H9 (cell line): ENCODE measurements at regions not wholly inside any gene's neighbourhood (a gene's known extent, or its start where the extent isn't known, plus 50 kb on each side); places are given as distances from the start of the nearest gene placed in this dataset.

Source experiments
- DNase-seq: peaks from one replicate; pipeline ENCODE4 v3.0.0-alpha.2; 2017
- H2AFZ ChIP-seq: one replicate; pipeline ENCODE4 v1.6.1; 2013; ENCODE audit warnings: mild to moderate bottlenecking, low read length, control low read depth, moderate library complexity
- H2AK5ac ChIP-seq: 2 replicates; pipeline ENCODE4 v1.6.1; 2013; ENCODE audit warnings: low read length, control low read depth, mixed read lengths; ENCODE audit not compliant: insufficient read length
- H2BK120ac ChIP-seq: one replicate; pipeline ENCODE4 v1.6.1; 2013; ENCODE audit warnings: low read depth, mild to moderate bottlenecking, low read length, control low read depth, inconsistent platforms; ENCODE audit not compliant: poor library complexity, severe bottlenecking
- H2BK12ac ChIP-seq: 2 replicates; pipeline ENCODE4 v1.6.1; 2013; ENCODE audit warnings: low read length, control low read depth, mixed read lengths, low read depth; ENCODE audit not compliant: insufficient read length
- H2BK15ac ChIP-seq: 2 replicates; pipeline ENCODE4 v1.6.1; 2013; ENCODE audit warnings: low read depth, low read length, control low read depth
- H2BK20ac ChIP-seq: one replicate; pipeline ENCODE4 v1.6.1; 2013; ENCODE audit warnings: low read depth, mild to moderate bottlenecking, low read length, control low read depth, inconsistent platforms; ENCODE audit not compliant: poor library complexity, severe bottlenecking
- H2BK5ac ChIP-seq: 2 replicates; pipeline ENCODE4 v1.6.1; 2013; ENCODE audit warnings: low read length, control low read depth, mixed read lengths; ENCODE audit not compliant: insufficient read length
- H3K14ac ChIP-seq: 2 replicates; pipeline ENCODE4 v1.6.1; 2013; ENCODE audit warnings: low read length, control low read depth; ENCODE audit not compliant: insufficient read depth
- H3K18ac ChIP-seq: 2 replicates; pipeline ENCODE4 v1.6.1; 2013; ENCODE audit warnings: low read depth, mild to moderate bottlenecking, mixed read lengths, low read length, control low read depth; ENCODE audit not compliant: insufficient read length
- H3K23ac ChIP-seq: 2 replicates; pipeline ENCODE4 v1.6.1; 2013; ENCODE audit warnings: low read length, control low read depth, mixed read lengths, low read depth; ENCODE audit not compliant: insufficient read length
- H3K23me2 ChIP-seq: 2 replicates; pipeline ENCODE4 v1.6.1; 2013; ENCODE audit warnings: low read depth, mild to moderate bottlenecking, mixed read lengths, low read length, control low read depth; ENCODE audit not compliant: insufficient read length, poor library complexity, severe bottlenecking
- H3K27ac ChIP-seq: 2 replicates; pipeline ENCODE4 v1.5.1; 2013; ENCODE audit warnings: low read length, control low read depth, mixed read lengths, low read depth; ENCODE audit not compliant: insufficient read length
- H3K27me3 ChIP-seq: 2 replicates; pipeline ENCODE4 v1.6.1; 2013; ENCODE audit warnings: low read length, control low read depth, inconsistent platforms; ENCODE audit not compliant: insufficient read depth
- H3K4ac ChIP-seq: 2 replicates; pipeline ENCODE4 v1.6.1; 2013; ENCODE audit warnings: low read depth, mild to moderate bottlenecking, control low read depth, inconsistent platforms, low read length, moderate library complexity
- H3K4me1 ChIP-seq: 2 replicates; pipeline ENCODE4 v1.6.1; 2013; ENCODE audit warnings: low read length, control low read depth, inconsistent platforms; ENCODE audit not compliant: insufficient read depth
- H3K4me2 ChIP-seq: 2 replicates; pipeline ENCODE4 v1.6.1; 2013; ENCODE audit warnings: low read length, control low read depth, mixed read lengths; ENCODE audit not compliant: insufficient read length, insufficient read depth
- H3K56ac ChIP-seq: 2 replicates; pipeline ENCODE4 v1.6.1; 2013; ENCODE audit warnings: low read depth, mild to moderate bottlenecking, mixed read lengths, low read length, control low read depth; ENCODE audit not compliant: insufficient read length
- H3K79me1 ChIP-seq: 2 replicates; pipeline ENCODE4 v1.6.1; 2013; ENCODE audit warnings: low read depth, mild to moderate bottlenecking, moderate library complexity, low read length, control low read depth, inconsistent platforms; ENCODE audit not compliant: insufficient read depth, poor library complexity, severe bottlenecking
- H3K79me2 ChIP-seq: 2 replicates; pipeline ENCODE4 v1.6.1; 2013; ENCODE audit warnings: low read length, control low read depth, inconsistent platforms; ENCODE audit not compliant: insufficient read depth
- H3K9ac ChIP-seq: 2 replicates; pipeline ENCODE4 v1.6.1; 2013; ENCODE audit warnings: low read length, control low read depth, mixed read lengths; ENCODE audit not compliant: insufficient read length; ENCODE audit errors: extremely low read depth
- H3K9me3 ChIP-seq: one replicate; pipeline ENCODE4 v1.6.1; 2013; ENCODE audit warnings: low read depth, low read length, inconsistent platforms; ENCODE audit not compliant: control insufficient read depth
- H3T11ph ChIP-seq: one replicate; pipeline ENCODE4 v1.6.1; 2013; ENCODE audit warnings: mild to moderate bottlenecking, low read length, control low read depth, inconsistent platforms
- H4K20me1 ChIP-seq: one replicate; pipeline ENCODE4 v1.6.1; 2013; ENCODE audit not compliant: control insufficient read depth, insufficient read length, insufficient read depth
- H4K5ac ChIP-seq: 2 replicates; pipeline ENCODE4 v1.6.1; 2013; ENCODE audit warnings: low read depth, mild to moderate bottlenecking, mixed read lengths, low read length, control low read depth; ENCODE audit not compliant: insufficient read length
- H4K8ac ChIP-seq: replicated peaks from 2 replicates; pipeline ENCODE4 v1.6.1; 2013; ENCODE audit warnings: low read length, control low read depth, mixed read lengths, low read depth; ENCODE audit not compliant: insufficient read length
- H4K91ac ChIP-seq: 2 replicates; pipeline ENCODE4 v1.6.1; 2013; ENCODE audit warnings: low read depth, mild to moderate bottlenecking, moderate library complexity, mixed read lengths, low read length, control low read depth; ENCODE audit not compliant: insufficient read length
- H3K27ac Mint-ChIP-seq, 3 experiments: 2 replicates in 2 of 3; 3 replicates in 1 of 3; pipeline ENCODE4 v1.8.0; 2020 to 2021; ENCODE audit warnings: mixed read lengths in 3 of 3, mild to moderate bottlenecking in 1 of 3, moderate library complexity in 1 of 3
- H3K27me3 Mint-ChIP-seq: 2 replicates; pipeline ENCODE4 v1.8.0; 2021; ENCODE audit warnings: low read depth, mild to moderate bottlenecking, moderate library complexity, mixed read lengths
- H3K36me3 Mint-ChIP-seq, 3 experiments: 2 replicates in 2 of 3; 3 replicates in 1 of 3; pipeline ENCODE4 v1.8.0; 2020 to 2021; ENCODE audit warnings: low read depth in 3 of 3, mixed read lengths in 3 of 3; ENCODE audit not compliant: insufficient read depth in 1 of 3
- H3K4me1 Mint-ChIP-seq, 2 experiments: 2 replicates each; pipeline ENCODE4 v1.8.0; 2020; ENCODE audit warnings: mixed read lengths in 2 of 2
- H3K4me3 Mint-ChIP-seq, 2 experiments: 2 replicates in 1 of 2; 3 replicates in 1 of 2; pipeline ENCODE4 v1.8.0; 2020 to 2021; ENCODE audit warnings: mild to moderate bottlenecking in 2 of 2, mixed read lengths in 2 of 2, moderate library complexity in 1 of 2
- H3K9me3 Mint-ChIP-seq, 2 experiments: 2 replicates in 1 of 2; 3 replicates in 1 of 2; pipeline ENCODE4 v1.8.0; 2020; ENCODE audit warnings: mild to moderate bottlenecking in 2 of 2, mixed read lengths in 2 of 2, moderate library complexity in 1 of 2
- WGBS: extraction: QIAGEN DNeasy Blood & Tissue Kit; methylation state at CpG from one replicate; pipeline ENCODE4 v1.1.7; 2013; ENCODE audit warnings: missing lambda C conversion rate, low lambda C conversion rate, mixed read lengths; ENCODE audit not compliant: insufficient read length; ENCODE audit errors: extremely low coverage; 5-methylcytosine and 5-hydroxymethylcytosine counted together
- TF ChIP-seq, protein P1 (sequence below): fragments of 200-600 bp; sonication (generic); conservative IDR thresholded peaks from 3 replicates; pipeline ENCODE4 v1.8.0; 2021; ENCODE audit warnings: antibody characterized with exemption, mild to moderate bottlenecking

DNA sequence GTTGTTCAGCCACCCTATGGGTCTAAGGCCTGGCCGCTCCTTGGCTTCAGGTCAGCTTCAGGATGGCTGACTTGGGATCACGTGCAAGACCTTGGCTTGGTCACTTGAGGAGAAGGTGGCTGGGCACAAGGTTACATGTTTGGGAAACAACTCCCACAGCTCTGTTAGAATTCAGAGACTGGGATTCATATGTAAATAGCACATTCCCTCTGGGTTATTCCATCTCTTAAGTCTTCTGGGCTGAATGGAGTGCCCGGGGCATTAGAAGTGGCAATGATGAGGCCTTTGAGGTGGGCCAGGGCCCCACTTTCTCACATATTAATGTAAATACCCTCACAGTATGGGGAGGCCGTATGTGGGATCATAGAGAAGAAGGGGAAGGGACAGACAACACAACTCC, 150.9 kb downstream of the EFNB2 start:
- no peak overlapping the region for H4K8ac ChIP-seq
- no peak overlapping the region for H2AFZ ChIP-seq
- Mint-ChIP-seq H3K4me3 (no peak overlapping the region), H3K27ac (peak overlapping the region in 1 of 3 experiments; percentile 32; a peak in 2 of 7 replicates), H3K27me3 (no peaks in the 10 kb centered on the region), H3K9me3 (peaks cover 4 to 5% of the 10 kb centered on the region in 2 experiments; a peak in 2 of 5 replicates), H3K36me3 (peaks cover 0 to 8% (median 2%) of the 10 kb centered on the region in 3 experiments; a peak in 3 of 7 replicates), H3K4me1 (peaks cover 20 to 21% of the 10 kb centered on the region in 2 experiments)
- no peaks in the 10 kb centered on the region for H4K20me1 ChIP-seq
- no peak overlapping the region for H3K9ac ChIP-seq
- no peaks in the 10 kb centered on the region for H3K27me3 ChIP-seq
- H4K91ac ChIP-seq: no peak overlapping the region
- H3K14ac ChIP-seq: no peak overlapping the region
- no peak overlapping the region for H3K18ac ChIP-seq
- H3K4me1 ChIP-seq: no peaks in the 10 kb centered on the region
- H3K79me2 ChIP-seq: no peaks in the 10 kb centered on the region
- H3K23ac ChIP-seq: no peak overlapping the region
- no peak overlapping the region for H2BK5ac ChIP-seq
- H3K79me1 ChIP-seq: no peaks in the 10 kb centered on the region
- no CpG with 5 or more reads among the region's 4 CpGs for WGBS
- TF ChIP-seq, protein P1, sequence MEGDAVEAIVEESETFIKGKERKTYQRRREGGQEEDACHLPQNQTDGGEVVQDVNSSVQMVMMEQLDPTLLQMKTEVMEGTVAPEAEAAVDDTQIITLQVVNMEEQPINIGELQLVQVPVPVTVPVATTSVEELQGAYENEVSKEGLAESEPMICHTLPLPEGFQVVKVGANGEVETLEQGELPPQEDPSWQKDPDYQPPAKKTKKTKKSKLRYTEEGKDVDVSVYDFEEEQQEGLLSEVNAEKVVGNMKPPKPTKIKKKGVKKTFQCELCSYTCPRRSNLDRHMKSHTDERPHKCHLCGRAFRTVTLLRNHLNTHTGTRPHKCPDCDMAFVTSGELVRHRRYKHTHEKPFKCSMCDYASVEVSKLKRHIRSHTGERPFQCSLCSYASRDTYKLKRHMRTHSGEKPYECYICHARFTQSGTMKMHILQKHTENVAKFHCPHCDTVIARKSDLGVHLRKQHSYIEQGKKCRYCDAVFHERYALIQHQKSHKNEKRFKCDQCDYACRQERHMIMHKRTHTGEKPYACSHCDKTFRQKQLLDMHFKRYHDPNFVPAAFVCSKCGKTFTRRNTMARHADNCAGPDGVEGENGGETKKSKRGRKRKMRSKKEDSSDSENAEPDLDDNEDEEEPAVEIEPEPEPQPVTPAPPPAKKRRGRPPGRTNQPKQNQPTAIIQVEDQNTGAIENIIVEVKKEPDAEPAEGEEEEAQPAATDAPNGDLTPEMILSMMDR: no peak
- no peak overlapping the region for H3K56ac ChIP-seq
- H3T11ph ChIP-seq: no peak overlapping the region
- H2BK12ac ChIP-seq: no peak overlapping the region
- H3K4ac ChIP-seq: no peak overlapping the region
- H2BK20ac ChIP-seq: no peak overlapping the region
- no peak overlapping the region for H4K5ac ChIP-seq
- H3K27ac ChIP-seq: no peak overlapping the region
- DNase-seq: no peak
- no peak overlapping the region for H2BK120ac ChIP-seq
- no peaks in the 10 kb centered on the region for H3K9me3 ChIP-seq
- no peak overlapping the region for H3K4me2 ChIP-seq
- no peak overlapping the region for H2AK5ac ChIP-seq
- H3K23me2 ChIP-seq: no peaks in the 10 kb centered on the region
- no peak overlapping the region for H2BK15ac ChIP-seq
